GM19351 (cell line): ENCODE measurements at regions not wholly inside any gene's neighbourhood (a gene's known extent, or its start where the extent isn't known, plus 50 kb on each side); places are given as distances from the start of the nearest gene placed in this dataset.

Experiments used
- ATAC-seq: cut with Tn5 transposase; IDR thresholded peaks from one replicate; pipeline ENCODE4 v1.9.1; 2021; ENCODE audit warnings: mild to moderate bottlenecking, moderate library complexity; ENCODE audit not compliant: unreplicated experiment

DNA sequence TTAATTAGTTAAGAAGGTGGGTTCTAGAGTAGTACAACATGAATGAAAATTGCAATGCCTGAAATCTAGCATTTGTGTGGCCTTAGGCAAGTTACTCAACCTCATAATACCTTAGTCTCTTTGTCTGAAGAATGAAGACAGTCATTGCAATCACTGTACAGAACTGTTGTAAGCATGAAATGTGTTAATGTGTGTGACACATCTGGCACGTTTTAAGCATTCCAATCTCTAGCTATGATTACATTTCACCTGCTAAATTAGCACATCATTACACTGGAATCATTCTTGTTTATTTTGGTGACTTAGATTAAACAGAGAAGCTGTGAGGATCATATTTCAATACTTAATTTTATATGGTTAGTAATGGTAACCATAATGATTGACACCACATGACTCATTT is 629.7 kb upstream of the KIF2B start:
- no peak for ATAC-seq

DNA sequence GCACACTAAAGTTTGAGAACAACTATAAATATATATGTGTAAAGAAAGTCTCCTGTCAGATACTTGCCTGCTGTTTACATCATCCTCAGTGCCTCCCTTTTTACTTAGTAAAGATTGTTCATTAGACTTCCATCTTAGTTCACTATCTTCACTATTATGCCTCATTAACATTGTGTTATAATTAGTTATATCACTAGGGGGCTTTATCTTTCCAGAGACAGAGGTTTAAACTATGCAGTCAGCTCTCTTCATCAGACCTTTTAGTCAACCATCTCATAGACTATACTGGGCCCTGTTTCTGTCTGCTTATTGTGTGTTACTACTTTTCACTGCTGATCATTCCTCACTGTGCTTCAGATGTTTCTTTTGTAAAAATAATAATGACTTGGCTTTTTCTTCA is 630.8 kb upstream of the KIF2B start:
- ATAC-seq, result no peak

DNA sequence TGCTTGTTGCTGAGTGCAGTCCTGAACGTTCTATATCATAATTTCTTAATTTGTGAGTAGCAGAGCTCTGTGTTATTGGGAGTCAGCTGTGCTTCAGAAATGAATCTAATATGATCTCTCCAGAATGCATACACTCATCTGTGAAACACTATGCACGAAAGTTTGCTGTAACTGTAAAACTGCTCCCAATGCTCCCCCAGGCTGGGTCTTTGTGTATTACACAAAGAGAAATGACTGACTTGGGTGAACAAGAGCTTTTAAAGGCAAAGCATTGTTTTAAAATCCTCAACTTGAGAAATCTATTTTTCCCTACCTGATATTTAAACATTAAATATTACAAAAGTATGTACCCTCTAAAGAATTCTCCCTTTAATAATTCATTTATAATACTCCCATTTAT is 636.7 kb upstream of the KIF2B start:
- ATAC-seq, result no peak

DNA sequence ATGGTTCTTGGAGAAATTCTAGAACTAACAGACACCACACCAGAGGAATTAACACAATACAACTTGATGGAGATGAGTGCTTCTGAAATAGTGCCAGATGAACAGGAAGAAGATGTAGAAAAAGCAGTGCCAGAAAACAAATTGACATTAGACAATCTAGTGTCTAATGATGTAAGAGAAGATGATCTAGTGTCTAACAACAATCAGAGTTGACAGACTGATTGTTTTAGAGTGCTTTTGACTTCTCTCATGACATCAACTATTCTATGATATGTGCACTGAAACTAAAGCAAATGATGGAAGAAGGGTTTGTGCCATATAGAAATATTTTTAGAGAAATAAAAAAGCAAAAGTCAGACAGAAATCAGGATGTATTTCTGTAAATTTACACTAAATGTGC is 646.1 kb upstream of the KIF2B start:
- no peak for ATAC-seq

DNA sequence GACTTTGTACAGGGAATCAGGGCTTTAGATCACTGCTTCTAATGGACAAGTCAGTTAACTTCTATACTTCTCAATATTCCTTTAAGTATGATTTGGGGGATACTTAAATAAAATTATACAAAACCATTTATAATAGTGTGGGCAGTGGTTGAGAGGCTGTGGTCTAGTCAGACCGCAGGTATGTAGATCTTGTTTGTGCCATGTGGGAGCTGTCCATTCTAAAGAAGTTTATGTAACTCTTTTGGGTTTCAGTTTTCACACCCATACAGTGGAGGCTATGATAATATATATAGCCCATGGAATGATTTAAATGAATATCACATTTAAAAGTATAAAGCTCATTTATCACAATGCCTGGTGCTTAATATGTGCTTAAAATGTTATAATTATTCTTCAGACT is 654.3 kb upstream of the KIF2B start:
- no peak for ATAC-seq

DNA sequence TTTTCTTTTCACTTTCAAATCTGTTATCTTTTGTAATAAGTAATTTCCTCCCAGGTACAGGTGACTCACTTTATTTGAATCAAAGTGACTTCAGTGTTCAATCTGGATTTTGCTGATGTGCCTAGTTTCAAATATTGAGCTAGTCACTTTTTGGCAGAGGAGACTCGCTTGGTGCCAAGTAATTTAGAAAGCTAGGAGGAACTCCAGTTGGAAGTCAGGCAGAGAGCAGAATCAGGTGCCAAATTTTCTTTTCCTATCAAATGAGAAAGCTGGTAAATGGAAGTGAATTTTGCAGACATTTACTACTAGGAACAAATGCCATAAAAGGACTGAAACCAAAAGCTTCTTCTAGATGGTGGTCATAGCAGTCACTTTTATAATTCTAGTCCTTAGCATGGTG is 656.0 kb upstream of the KIF2B start:
- ATAC-seq, result no peak

DNA sequence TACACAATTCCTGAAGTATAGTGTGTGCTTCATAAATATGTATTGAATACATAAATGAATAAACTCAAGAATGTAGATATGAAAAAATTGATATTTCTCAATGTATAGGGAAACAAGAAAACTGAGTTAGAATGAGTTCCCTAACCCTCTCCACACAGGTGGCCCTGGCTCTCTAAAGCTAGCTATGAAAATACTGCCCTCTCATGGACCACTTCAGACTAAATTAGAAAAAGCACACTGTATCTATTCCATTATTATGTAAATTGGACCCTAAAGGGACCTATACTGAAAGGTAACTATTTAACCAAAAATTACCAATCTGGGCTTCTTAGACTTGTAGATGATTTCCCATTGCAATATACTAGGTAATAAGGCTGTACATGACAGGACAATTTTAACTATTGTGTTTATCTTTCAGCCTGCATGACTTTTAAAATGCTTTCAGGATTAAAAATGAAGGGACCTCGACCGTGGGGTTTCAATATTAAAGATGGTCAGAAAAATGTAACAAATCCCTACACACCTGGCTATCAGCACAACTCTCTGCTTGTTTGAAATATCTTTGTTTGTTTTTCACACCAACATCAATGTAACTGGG is 672.5 kb upstream of the KIF2B start:
- no peak for ATAC-seq

DNA sequence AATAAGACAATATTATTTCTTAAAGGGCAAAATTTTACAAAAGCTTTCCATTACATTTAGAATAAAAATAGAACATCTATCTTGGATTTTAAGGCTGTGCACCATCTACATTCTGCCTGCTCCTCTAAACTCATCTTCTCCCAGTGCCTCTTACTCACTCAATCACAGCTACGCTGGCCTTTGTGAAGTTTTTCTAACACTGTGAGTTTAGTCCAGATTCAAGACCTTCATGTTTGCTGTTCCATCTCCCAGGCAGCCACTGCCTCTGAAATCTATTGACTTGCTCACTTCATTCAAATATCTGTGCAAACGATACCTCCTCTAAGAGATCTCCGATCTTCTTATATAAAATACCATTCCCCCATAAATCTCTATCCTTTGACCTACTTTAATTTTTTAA is 673.4 kb upstream of the KIF2B start:
- no peak for ATAC-seq

DNA sequence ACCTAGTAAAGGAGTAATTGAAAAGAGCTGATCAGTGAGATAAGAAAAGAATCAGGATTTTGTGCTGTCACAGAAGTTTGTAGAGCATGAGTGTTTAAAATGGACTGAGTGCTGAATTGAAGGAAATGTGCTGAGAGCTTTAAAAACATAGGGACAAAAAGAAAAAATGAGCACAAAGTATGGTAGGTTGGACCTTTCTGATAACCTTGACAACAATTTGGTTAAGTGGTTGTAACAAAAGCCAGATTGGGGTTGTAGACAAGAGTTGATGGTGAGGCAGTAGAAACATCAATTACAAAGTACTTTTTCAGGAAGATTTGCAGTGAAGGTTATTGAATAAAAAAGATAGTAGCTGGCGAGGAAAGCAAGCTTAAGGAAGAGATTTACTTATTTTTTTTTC is 674.7 kb upstream of the KIF2B start:
- ATAC-seq, result no peak

DNA sequence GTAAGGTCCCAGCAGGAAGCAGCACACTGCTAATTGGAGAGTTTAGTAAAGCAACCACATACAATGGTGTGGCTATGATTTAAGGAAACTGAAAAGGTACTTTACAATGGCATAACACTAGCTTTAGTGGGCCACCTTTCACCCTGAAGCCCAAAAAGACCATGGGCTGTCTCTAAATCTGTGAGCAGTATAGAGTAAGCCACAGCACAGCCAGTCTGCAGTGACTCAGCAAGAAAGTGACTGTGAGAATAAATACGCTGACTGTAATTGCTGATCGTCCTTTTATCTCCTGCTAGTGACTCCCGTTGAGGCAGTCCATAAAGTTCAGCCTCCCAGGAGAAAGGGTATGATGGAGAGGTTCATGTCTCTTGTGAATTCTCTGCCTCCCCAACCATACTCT is 679.8 kb upstream of the KIF2B start:
- ATAC-seq, result no peak

DNA sequence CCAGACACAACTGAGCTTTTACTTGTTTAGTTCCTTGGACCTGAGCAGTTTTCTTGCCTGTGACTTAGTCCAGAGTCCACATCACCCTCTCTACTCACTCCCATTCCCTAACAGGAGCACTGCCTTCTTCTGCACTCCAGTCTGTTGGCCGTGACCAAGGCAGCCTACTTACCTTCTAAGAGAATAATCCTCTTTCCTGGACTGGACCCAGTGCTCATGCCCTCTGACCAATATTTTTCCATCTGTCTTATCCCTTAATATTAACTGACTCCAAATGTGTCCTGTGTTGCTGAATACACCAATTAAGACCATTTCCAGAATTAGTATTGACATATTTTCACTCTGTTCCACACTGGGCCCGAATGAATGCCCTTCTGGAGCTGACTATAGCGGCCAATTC is 681.0 kb upstream of the KIF2B start:
- ATAC-seq, result no peak

DNA sequence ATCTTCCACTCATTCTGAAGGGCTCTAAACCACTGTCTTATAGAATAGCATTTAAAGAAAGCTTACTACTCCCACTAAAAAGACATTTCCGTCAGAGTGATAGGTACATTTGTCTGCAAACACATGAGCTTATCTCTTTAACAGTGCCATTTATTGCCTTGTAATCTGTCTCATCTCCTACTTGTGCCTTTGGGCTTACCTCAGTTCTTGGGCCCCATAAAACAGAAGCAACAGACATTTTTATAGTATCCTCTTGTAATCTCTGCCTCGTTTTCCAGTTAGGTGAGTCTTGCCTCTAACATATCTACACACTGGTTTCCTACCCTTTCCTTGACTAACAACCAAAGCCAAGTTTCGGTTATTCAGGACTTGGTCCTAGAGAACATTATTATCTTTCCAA is 681.4 kb upstream of the KIF2B start:
- no peak for ATAC-seq

DNA sequence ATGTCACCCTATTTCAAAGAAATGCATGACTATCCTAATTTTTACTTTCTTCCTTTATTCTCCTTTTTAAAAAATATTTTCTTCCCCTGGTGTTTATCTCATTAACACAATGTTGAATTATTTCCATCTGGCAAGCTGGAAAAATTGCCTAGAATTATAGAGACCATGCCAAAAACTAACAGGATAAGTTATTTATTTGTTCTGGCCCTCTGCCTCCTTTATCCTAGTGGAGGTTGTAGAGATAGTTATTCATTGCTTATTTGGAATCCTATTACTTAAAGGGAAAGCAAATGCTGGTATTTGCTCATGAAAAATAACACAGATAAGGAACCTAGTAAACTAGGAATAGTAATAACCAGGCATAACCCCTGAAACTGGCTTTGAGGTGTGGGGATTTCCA is 684.9 kb upstream of the KIF2B start:
- ATAC-seq, result no peak

DNA sequence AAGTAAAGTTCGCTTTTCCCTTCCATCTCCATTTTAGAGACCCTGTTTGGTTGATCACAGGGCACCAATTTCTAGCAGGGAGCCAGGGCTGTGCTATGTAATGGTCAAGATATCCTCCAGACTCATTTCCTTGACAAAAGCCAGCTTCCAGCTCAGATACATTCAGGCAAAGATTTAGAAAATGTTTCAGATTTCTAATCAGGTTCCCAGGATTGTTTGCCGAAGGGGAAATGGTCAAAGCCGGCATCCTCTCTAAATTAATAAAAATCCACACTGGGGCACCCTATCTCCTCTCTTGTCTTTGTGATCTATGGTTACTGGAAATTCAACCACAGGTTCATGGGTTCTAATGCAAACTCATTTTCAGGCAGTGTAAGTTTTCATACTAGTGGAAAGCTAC is 686.8 kb upstream of the KIF2B start:
- ATAC-seq, result no peak

DNA sequence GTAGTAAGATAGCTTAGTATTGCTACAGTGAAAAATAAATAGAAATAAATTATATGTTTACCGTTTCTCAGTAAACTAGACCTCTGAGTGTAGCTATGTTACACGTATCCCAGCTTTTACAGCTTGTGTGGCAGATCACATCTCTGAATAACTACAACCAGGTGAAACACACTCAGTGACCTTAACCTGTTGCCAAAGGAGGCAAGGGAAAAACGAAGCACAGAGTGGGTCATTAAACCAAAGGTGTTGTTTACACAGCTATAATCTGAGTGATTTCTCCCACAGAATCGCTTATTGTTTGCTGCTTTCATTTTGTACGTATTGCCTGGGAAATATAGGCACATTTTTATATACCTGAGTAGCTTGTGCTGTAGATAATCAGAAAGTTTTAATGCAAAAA is 688.2 kb upstream of the KIF2B start:
- ATAC-seq, result no peak

DNA sequence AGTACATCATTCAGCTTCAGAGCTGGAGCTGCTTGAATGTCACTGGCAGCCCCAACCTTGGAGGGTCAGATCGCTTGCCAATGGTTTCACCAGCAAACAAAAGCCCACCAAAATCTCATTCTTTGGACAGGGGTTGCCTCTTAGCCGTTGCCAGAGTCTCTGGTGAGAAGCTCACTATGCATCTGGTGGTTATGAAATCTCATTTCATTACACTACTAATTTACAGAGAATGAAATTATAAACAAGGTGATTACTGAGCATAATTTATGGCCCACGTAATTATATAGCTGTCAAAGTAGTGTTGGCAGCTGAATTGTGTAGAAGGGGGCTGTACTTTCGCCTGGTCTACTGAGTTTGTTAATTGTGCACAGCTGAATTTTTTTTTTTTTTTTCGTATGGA is 688.9 kb upstream of the KIF2B start:
- ATAC-seq, result no peak

DNA sequence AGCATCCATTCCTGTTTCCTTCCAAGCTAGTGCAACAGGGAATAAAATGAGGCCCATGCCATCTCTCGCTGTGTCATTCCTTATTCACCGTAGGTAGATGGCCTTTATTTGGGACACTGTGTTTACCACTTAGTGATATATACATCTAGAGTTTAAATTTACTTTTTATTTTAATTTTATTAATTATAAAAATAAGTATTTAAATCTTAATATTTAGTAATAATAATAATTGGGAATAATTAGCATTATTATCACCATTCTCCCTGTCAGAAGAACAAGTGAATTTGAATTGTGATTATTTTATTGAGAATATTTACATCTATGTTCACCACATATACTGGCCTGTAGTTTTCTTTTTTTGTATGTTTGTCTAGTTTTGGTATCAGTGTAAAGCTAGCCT is 692.9 kb upstream of the KIF2B start:
- no peak for ATAC-seq

DNA sequence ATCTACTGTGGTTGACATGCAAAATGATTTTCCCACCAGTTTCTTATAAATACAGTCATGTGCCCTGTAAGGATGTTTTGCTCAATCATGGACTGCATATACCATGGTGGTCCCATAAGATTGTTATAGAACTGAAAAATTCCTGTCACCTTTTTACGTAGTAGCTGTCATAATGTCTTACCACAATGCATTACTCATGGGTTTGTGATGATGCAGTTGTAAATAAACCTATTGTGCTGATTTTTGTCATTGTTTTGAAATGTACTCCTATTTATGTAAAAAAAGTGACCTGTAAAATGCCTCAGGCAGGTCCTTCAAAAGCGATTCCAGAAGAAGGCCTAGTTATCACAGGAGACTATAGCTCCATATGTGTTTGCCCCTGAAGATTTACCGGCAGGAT is 695.4 kb upstream of the KIF2B start:
- no peak for ATAC-seq

DNA sequence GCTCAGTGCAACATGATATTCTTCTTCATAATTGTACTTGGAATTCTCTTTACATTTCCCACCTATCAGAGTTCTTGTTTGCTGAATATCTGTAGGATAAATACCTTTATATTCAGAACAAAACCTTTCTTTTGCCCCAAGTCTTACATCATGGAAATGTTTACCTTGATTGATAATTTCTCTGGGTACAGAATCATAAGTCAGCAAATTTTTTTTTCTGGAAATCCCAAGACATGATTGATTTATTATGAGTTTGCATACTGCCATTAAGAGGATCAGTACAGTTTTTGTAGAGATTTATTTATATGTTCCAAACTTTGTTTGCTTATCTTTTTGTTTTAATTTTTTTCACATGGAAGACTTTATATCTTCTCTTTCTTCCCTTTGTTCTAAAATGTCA is 699.8 kb upstream of the KIF2B start:
- no peak for ATAC-seq

DNA sequence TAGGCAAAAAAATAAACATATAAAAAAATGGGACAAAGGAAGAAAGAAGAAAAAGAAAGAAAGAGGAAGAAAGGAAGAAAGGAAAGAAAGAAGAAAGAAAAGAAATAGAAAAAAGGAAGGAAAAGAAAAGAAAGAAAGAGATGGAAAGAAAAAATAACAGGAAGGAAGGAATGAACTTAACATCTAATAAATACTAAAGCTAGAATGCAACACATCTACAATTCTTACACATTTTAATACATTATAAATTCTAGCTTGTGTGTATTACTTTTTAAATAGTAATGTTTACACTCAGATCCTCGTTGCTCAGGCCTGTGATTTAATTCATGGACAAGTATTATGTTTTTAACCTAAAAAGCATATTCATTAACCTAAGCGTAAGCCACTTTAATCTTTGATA is 703.0 kb upstream of the KIF2B start:
- ATAC-seq, result no peak

DNA sequence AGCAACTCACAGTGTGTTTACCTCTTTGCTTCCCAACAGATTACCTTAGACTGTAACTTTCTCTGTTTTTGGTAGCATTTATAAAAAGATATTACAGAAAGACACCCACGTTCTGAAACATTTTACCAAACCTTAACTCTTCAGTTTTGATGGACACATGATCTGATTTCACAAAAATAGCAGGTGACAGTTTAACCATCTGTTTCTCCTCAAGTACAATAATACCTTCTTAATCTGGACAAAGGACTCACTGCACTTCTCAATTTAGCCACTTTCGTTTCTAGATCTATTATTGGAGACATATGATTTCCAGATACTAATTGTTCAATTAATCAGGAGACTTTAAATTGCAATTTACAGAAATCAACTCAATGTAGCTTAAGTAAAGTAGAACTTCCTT is 703.8 kb upstream of the KIF2B start:
- no peak for ATAC-seq

DNA sequence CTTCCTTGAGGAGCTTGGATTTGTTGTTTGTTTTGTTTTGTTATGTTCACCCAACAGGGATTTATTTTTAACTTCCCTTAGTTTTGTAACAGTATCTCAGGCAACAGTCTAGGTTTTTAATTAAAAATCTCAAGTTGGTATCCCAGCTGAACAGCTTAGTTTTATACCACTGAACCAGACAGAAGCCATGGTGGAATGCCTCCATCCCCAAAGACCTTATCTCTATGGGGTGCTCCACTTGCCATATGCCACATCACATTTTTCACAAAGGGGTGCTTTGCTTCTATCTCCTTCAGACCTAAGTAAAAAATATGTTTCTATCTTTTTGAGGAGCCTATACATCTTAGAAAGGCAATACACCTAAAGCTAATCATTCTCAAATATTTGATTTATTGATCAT is 715.8 kb upstream of the KIF2B start:
- no peak for ATAC-seq

DNA sequence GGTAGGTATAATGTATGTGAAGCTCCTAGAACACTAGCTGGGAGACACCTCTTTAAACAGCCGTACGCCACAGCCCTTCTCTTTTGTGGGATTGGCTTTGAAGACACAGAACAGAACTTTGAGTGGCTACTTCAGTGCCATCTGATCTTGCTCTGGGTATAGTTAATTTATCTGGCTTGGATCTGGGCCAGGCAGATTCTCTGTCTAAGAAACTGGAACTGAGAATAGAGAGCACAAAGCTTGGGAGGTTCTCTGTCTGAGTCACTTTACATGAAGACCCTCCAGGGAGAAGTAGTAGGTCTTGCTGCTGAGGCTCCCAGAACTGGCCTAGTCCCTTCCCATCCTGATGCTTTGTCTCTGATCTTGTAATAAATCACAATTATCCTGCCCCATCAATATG is 721.0 kb upstream of the KIF2B start:
- no peak for ATAC-seq

DNA sequence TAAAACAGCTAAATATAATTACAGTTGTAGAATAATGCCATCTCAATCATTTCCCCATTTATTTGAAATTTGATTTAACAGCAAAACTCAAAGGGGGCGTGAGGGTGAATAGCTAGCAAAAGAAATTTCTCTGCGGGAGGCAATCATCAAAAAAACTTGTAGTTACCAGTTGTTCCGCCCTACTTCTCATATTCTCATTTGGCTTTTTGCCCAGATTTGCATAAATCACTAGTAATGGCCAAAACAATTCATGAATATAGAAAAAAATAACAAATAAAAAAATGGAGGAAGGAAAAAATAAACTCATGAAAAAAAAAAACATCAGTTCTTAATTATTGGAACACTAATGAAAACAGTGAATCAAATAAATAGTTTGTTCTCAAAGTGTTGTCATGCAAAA is 722.6 kb upstream of the KIF2B start:
- ATAC-seq, result no peak
